BLaER1 (cell line): ENCODE measurements at regions not wholly inside any gene's neighbourhood (a gene's known extent, or its start where the extent isn't known, plus 50 kb on each side); places are given as distances from the start of the nearest gene placed in this dataset.
"Not testable (repeated sequence)": the region's sequence is repeated elsewhere in the genome, so short reads cannot be mapped to it uniquely, and the experiment has no call there.

Source experiments
- H3K27ac ChIP-seq: shearing (Covaris generic); formaldehyde crosslinking; 2 replicates; pipeline ENCODE4 v1.8.1; 2022
- H3K27me3 ChIP-seq: shearing (Covaris generic); formaldehyde crosslinking; 2 replicates; pipeline ENCODE4 v1.8.1; 2022
- H3K36me3 ChIP-seq: shearing (Covaris generic); formaldehyde crosslinking; 2 replicates; pipeline ENCODE4 v1.8.1; 2022
- H3K4me1 ChIP-seq: shearing (Covaris generic); formaldehyde crosslinking; 2 replicates; pipeline ENCODE4 v1.8.1; 2022
- H3K4me2 ChIP-seq: shearing (Covaris generic); formaldehyde crosslinking; 2 replicates; pipeline ENCODE4 v1.8.1; 2022
- H3K4me3 ChIP-seq: shearing (Covaris generic); formaldehyde crosslinking; 2 replicates; pipeline ENCODE4 v1.8.1; 2022
- H3K9ac ChIP-seq: shearing (Covaris generic); formaldehyde crosslinking; 2 replicates; pipeline ENCODE4 v1.8.1; 2022
- H3K9me3 ChIP-seq: shearing (Covaris generic); formaldehyde crosslinking; 2 replicates; pipeline ENCODE4 v1.8.1; 2022
- H4K20me1 ChIP-seq: shearing (Covaris generic); formaldehyde crosslinking; 2 replicates; pipeline ENCODE4 v1.8.1; 2022
- Cebpa-rat ChIP-seq: shearing (Covaris generic); IDR thresholded peaks from 2 replicates; pipeline ENCODE4 v1.8.1; 2022

- no peak for TF ChIP-seq Cebpa-rat
- no peaks in the 10 kb centered on the region for H3K36me3 ChIP-seq
- H3K4me1 ChIP-seq: peaks cover 38% of the 10 kb centered on the region
- no peaks in the 10 kb centered on the region for H3K27me3 ChIP-seq
- peaks cover 15% of the 10 kb centered on the region for H3K9me3 ChIP-seq
- H3K4me3 ChIP-seq: no peak overlapping the region
- peak overlapping the region; percentile 65 for H3K4me2 ChIP-seq
- no peak overlapping the region for H3K27ac ChIP-seq
- no peaks in the 10 kb centered on the region for H4K20me1 ChIP-seq
- H3K9ac ChIP-seq: no peak overlapping the region
These were observed 58.3 kb upstream of the ARL4C start for GRCh38 chr2:234555161-234555560.

GRCh38 chr2:234553223-234553622, 56.3 kb upstream of the ARL4C start:
- H3K4me1 ChIP-seq: peaks cover 57% of the 10 kb centered on the region
- H4K20me1 ChIP-seq, H3K9ac ChIP-seq, H3K4me2 ChIP-seq, H3K27ac ChIP-seq, H3K36me3 ChIP-seq, H3K4me3 ChIP-seq, H3K27me3 ChIP-seq: not testable (repeated sequence)
- H3K9me3 ChIP-seq: peaks cover 15% of the 10 kb centered on the region

- TF ChIP-seq Cebpa-rat: no peak
- Histone ChIP-seq H3K4me3 (no peak overlapping the region), H3K27ac (no peak overlapping the region), H3K4me1 (peaks cover 60% of the 10 kb centered on the region), H3K27me3 (no peaks in the 10 kb centered on the region), H3K36me3 (no peaks in the 10 kb centered on the region), H3K4me2 (peak overlapping the region; percentile 70), H3K9ac (no peak overlapping the region), H4K20me1 (no peaks in the 10 kb centered on the region), H3K9me3 (peaks cover 15% of the 10 kb centered on the region)
These were observed 53.7 kb upstream of the ARL4C start for GRCh38 chr2:234550511-234551107.

- Histone ChIP-seq H3K36me3 (no peaks in the 10 kb centered on the region), H3K9me3 (peaks cover 15% of the 10 kb centered on the region), H3K27me3 (no peaks in the 10 kb centered on the region), H3K4me3 (no peak overlapping the region), H3K9ac (no peak overlapping the region), H4K20me1 (no peaks in the 10 kb centered on the region), H3K27ac (no peak overlapping the region), H3K4me1 (peaks cover 57% of the 10 kb centered on the region), H3K4me2 (peak overlapping the region; percentile 70)
- no peak for TF ChIP-seq Cebpa-rat
These were observed 53.2 kb upstream of the ARL4C start for GRCh38 chr2:234550056-234550455.

GRCh38 chr2:234548695-234549420, 52.0 kb upstream of the ARL4C start:
- Histone ChIP-seq H3K27me3 (no peaks in the 10 kb centered on the region), H3K4me3 (no peak overlapping the region), H3K4me2 (peak overlapping the region; percentile 70), H3K27ac (no peak overlapping the region), H4K20me1 (no peaks in the 10 kb centered on the region), H3K4me1 (peaks cover 57% of the 10 kb centered on the region), H3K9me3 (peaks cover 7% of the 10 kb centered on the region), H3K36me3 (no peaks in the 10 kb centered on the region), H3K9ac (no peak overlapping the region)
- TF ChIP-seq Cebpa-rat: no peak

GRCh38 chr2:234546770-234547169, 49.9 kb upstream of the ARL4C start:
- peaks cover 52% of the 10 kb centered on the region for H3K4me1 ChIP-seq
- H3K36me3 ChIP-seq: no peaks in the 10 kb centered on the region
- no peaks in the 10 kb centered on the region for H3K27me3 ChIP-seq
- no peak overlapping the region for H3K4me3 ChIP-seq
- H4K20me1 ChIP-seq: no peaks in the 10 kb centered on the region
- no peak for TF ChIP-seq Cebpa-rat
- no peaks in the 10 kb centered on the region for H3K9me3 ChIP-seq
- no peak overlapping the region for H3K27ac ChIP-seq
- no peak overlapping the region for H3K9ac ChIP-seq
- H3K4me2 ChIP-seq: no peak overlapping the region
